22Rv1 (cell line): ENCODE measurements at regions not wholly inside any gene's neighbourhood (a gene's known extent, or its start where the extent isn't known, plus 50 kb on each side); places are given as distances from the start of the nearest gene placed in this dataset.

ENCODE experiments used
- H3K27ac ChIP-seq: fragments of 450-650 bp; 2 replicates; pipeline ENCODE4 v1.5.1; 2017
- ZFX ChIP-seq: fragments of 450-650 bp; IDR thresholded peaks from 2 replicates; pipeline ENCODE4 v1.6.1; 2017; ENCODE audit warnings: antibody characterized with exemption, borderline replicate concordance
- TF ChIP-seq, protein P1 (sequence below): fragments of 450-650 bp; IDR thresholded peaks from 2 replicates; pipeline ENCODE4 v1.5.1; 2017; ENCODE audit warnings: mild to moderate bottlenecking

DNA sequence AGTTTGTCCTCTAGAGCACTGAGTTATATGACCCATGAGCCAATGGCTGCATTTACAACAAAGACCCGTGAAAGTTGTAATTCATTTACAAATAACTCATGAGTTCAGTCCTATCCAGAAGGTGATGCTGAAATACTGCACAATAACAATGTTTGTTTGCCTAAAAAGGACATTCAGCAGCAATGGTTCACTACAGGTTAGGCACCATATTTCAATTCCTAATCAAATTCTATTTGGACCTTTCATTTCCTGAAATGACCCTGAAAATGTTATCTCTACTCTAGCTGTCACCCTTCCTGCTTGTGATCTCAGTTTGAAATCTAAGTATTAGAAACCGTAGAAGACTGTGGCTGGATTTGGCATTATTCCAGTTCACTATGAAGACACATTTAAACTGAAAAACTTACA, 191.2 kb upstream of the SAMSN1 start:
- no peak overlapping the region for H3K27ac ChIP-seq
- TF ChIP-seq, protein P1, sequence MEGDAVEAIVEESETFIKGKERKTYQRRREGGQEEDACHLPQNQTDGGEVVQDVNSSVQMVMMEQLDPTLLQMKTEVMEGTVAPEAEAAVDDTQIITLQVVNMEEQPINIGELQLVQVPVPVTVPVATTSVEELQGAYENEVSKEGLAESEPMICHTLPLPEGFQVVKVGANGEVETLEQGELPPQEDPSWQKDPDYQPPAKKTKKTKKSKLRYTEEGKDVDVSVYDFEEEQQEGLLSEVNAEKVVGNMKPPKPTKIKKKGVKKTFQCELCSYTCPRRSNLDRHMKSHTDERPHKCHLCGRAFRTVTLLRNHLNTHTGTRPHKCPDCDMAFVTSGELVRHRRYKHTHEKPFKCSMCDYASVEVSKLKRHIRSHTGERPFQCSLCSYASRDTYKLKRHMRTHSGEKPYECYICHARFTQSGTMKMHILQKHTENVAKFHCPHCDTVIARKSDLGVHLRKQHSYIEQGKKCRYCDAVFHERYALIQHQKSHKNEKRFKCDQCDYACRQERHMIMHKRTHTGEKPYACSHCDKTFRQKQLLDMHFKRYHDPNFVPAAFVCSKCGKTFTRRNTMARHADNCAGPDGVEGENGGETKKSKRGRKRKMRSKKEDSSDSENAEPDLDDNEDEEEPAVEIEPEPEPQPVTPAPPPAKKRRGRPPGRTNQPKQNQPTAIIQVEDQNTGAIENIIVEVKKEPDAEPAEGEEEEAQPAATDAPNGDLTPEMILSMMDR = no peak
- TF ChIP-seq ZFX = no peak

DNA sequence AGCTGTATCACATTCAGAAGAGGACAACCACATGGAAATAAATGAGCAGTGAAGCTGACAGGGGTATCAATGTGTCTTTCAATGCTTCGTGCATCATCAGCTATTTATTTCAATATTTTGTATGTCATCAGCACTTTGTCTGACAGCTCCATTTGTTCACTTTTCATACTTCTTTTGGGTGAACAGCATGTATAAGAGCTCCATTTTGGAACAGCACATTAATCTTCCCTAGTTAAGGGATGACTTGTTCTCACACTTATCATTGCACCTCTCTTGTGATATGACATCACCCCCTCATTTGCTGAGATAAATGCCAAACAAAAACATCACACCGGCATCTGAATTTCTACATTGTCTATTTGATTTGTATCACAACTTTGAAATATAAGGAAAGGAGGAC, 190.6 kb upstream of the SAMSN1 start:
- no peak overlapping the region for H3K27ac ChIP-seq
- no peak for TF ChIP-seq ZFX
- TF ChIP-seq, protein P1 = no peak

DNA sequence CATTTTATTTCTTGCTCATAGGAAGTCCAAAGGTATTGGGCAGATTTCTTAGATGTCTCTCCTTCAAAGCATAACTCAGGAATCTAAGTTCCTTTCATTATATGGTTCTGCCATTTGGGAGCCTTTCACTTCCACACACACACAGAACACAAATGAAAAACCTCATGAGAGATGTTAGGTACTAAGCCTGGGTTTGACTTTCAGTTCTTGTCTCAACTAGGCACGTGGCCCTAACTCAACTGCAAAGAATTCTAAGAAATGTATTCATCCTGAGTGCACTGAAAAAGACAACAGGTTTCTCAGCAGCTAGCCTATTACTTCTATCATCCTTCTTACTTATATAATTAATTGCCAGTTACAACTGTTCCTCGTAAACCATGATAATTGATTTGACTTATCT, 190.0 kb upstream of the SAMSN1 start:
- no peak overlapping the region for H3K27ac ChIP-seq
- TF ChIP-seq, protein P1 = no peak
- no peak for TF ChIP-seq ZFX

DNA sequence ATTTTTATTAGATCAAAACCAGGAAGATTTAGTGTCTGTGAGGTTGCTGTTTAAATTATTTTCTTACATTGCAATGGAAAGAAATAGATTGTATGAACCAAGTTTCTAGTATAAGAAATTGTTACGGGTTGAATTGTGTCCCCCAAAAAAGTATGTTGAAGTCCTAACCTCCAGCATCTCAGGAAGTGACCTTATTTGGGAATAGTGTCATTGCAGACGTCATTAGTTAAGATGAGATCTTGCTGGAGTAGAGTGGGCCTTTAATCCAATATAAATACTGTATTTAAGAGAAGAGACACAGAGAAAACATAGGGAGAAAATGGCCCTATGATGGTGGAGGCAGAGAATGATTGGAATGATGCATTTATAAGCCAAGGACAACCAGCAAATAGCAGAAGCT, 188.7 kb upstream of the SAMSN1 start:
- no peak overlapping the region for H3K27ac ChIP-seq
- no peak for TF ChIP-seq ZFX
- TF ChIP-seq, protein P1 = no peak

DNA sequence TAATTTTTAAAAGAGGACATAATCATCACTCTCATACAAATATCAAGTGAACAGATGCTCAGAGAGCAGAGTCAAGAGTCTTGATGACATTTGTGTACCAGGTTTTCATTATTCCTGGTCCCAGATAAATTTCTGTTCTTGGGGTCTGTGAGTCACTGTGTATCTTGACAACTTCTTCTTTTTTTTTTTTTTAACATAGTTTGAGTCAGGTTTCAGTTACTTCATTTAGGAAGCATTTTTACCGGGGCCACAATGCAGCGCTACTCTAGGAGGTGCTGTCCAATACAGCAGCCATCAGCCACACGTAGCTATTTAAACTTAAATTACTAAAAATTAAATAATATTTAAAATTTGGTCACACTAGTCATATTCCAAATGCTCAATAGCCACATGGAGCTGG, 188.1 kb upstream of the SAMSN1 start:
- H3K27ac ChIP-seq = no peak overlapping the region

DNA sequence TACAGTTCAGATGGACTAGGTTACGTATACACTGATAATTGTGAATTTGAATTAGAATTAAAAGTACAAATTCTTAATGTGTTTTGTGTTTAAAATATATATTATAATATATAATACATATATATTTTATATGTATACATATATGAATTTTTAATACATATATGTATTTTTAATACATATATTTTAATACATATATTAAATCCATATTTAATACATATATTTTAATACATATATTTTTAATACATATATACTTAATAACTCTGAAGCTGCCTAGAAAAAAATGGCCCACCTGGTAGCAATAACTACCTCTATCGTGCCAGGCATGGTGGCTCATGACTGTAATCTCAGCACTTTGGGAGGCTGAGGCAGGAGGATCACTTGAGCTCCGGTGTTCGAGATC, 179.1 kb upstream of the SAMSN1 start:
- H3K27ac ChIP-seq = no peak overlapping the region
- TF ChIP-seq, protein P1 = no peak
- TF ChIP-seq ZFX = no peak

More for the DNA sequence above, 188.1 kb upstream of the SAMSN1 start:
- TF ChIP-seq, protein P1 = no peak

DNA sequence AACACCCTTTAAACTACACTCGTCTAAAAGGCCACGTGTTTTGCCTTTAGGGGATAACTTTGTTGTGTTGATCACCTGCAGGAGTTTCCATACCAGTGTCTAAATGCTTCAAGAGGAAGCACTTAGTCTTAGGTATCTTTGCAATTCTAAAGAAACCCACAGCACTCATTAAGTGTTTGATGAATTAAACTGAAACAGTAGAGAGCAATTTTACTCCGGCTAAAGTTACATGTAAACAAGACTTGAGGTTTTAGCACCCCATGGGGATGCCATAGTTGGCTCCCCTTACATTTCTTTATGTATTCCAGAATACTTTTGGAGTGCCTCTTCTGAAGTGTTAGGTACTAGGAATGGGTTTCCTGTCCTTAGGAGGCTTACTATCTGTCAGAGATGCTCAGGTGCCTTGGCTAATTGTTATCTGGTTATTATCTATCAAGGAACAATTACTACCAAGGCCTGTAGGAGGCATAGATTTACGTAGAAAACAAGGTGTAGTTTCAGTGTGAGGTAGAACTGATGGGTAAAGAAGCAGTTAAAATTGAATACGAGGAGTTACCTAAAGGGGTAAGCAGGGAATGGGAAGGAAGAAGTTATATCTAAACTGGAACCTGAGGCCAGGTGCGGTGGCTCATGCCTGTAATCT, 176.8 kb upstream of the SAMSN1 start:
- TF ChIP-seq ZFX = no peak

DNA sequence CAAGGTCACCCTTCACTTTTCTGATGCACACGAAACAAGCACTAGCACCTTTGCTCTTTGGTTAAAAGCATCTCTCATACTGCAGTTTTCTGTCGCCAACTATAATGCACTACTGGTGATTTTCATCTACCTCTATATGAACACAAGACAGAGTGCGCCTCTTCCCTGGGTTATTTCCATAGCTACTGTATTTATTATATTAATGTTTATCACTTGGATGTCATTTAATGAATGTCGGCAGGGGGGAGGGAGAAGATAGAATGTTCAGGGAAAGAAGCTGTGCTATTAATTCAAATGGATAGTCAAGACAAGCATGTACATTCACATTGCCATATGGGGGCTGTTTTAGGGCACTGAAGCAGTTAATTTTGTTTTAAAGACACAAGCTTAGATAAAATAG, 174.1 kb upstream of the SAMSN1 start:
- TF ChIP-seq, protein P1 = no peak
- no peak for TF ChIP-seq ZFX
- no peak overlapping the region for H3K27ac ChIP-seq

More for the DNA sequence above, 176.8 kb upstream of the SAMSN1 start:
- no peak overlapping the region for H3K27ac ChIP-seq
